HG03103 (cell line): ENCODE measurements at regions not wholly inside any gene's neighbourhood (a gene's known extent, or its start where the extent isn't known, plus 50 kb on each side); places are given as distances from the start of the nearest gene placed in this dataset.

Source experiments
- ATAC-seq: cut with Tn5 transposase; IDR thresholded peaks from one replicate; pipeline ENCODE4 v1.9.1; 2021; ENCODE audit warnings: low read depth; ENCODE audit not compliant: unreplicated experiment

DNA sequence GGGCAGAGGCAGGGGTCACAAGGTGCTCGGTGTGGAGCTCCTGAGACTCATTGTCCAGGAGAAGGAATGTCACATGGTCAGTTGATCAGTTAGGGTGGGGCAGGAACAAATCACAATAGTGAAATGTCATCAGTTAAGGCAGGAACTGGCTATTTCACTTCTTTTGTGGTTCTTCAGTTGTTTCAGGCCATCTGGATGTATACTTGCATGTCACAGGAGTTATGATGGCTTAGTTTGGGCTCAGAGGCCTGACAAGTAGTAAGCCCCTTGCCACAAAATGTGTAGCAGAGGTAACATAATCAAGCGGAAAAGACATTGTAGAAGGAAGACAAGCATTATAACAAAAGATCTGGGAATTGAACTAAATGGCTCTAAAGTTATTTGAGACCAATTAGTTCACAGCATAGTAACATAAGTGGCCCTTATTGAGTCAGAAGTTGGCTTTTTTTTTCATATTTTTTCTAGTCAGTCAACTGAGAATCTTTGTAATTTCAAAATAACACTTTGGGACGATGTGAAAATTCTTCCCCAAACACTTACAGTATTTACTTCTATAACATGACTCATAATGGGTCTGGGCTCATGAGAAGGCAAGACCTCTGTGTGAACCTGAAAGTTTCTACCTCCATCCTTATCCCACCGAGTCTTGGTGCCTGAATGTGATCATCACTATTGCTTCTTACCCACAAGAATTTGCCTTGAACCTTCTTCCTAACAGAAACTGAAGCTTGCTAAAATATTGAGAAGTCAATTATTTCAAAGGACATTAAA, 137.0 kb upstream of the DPT start:
- ATAC-seq = no peak

DNA sequence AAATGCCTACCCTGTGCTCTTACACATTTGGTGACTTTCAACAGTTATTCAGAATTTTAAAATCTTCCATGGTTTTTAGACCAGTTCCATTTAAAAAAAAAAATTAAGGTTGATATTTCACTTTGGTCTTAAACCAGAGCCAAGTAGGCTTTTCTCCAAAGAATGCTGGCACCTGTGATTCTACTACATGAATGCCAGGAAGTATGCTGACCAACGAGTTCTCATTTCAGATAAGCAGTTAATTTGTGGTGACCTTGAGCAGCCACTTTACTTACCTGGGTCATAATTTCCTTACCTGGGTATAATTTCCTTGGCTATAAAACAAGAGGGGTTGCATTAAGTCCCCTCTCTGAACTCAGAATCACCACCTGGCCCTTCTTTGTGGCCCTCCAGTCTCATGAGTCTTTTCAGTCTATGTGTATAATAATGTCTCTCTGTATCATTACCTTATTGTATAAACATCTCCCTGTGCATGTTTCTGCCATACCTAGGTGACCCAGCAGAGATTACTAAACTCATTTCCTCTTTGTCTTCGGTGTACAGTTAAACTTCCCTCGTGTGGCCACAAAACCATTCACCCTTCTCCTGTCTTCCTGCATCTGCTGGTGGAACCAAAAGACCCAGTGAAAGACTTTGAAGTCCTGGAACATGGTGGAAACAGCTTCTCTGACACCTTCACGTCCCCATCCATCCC, 139.1 kb upstream of the DPT start:
- ATAC-seq = no peak

DNA sequence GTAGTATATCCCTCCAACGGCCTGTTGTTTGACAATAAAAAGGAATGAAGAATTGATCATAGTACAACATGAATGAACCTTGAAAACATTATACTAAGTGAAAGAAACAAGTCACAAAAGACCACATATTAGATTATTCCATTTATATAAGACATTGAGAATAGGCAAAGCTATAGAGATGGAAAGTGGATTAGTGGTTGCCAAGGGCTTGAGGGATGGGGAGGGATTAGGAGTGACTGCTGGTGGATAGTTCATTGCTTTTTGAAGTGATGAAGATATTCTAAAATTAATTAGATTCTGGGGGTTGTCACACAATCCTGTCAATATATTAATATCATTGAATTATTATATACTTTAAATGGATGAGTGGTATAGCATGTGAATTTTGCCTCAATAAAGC, 142.5 kb upstream of the DPT start:
- ATAC-seq = no peak

DNA sequence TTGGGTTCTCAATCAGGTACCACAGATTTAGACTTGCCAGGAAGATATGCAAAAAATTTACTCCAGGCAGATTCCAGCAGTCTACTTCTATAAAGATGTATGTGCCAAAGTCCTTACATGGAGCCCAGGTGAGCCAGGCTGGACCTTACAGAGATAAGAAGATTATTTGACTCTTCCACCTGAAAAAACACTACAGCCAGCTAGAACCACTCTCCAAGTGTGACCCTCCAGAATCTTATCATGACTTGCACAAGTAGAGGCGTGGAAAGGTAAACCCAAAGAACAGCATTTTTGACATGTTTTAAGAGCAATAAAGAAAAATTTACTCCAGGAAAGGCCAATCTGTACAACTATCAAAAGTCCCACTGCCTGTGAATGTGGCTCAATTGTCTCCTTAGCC, 146.8 kb upstream of the DPT start:
- no peak for ATAC-seq

DNA sequence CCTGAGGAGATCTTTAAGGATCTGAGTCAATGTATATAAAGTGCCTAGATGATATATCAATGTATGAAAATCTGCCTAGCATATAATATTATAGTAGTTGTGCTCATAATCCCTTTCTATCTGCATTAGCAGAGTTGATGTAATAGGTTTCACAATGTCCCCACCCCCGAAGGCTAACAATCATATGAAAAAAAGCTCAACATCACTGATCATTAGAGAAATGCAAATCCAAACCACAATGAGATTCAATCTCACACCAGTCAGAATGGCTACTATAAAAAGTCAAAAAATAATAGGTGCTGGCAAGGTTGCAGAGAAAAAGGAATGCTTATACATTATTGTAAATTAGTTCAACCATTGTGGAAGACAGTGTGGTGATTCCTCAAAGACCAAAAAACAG, 147.8 kb upstream of the DPT start:
- no peak for ATAC-seq

DNA sequence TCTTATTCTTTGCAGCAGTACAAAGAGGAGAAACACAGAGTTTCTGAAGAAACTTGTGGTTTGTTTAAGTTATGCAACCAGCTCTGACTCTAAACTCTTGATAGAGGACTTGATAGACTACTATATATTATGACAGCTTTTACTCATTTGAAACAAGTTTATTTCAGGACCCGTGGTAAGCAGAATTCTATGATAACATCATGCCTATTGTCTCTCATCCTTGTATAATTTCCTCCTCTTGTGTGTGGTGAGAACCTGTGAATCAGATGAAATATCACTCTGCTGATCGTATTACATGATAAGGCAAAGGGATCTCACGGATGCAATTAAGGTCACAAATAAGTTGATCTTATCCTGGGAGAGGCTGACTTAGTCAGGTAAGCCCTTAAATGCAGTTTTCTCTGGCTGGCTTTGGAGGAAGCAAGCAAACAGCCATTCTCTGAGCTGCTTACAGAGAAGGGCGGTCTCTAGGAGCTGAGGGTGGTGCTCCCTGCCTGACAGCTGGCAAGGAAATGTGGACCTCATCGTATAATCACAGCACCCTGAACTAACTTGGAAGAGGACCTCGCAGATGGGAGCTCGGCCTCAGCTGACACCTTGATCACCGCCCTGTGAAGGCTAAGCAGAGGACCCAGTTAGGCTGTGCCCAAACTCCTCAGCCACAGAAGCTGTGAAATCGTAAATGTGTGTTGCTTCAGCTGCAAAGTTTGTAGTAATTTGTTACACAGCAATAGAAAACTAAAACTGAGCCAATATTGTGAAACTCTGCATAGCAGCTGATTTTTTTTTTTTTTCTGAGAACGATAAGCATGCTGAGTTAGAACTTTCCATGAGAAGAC, 151.1 kb upstream of the DPT start:
- no peak for ATAC-seq

DNA sequence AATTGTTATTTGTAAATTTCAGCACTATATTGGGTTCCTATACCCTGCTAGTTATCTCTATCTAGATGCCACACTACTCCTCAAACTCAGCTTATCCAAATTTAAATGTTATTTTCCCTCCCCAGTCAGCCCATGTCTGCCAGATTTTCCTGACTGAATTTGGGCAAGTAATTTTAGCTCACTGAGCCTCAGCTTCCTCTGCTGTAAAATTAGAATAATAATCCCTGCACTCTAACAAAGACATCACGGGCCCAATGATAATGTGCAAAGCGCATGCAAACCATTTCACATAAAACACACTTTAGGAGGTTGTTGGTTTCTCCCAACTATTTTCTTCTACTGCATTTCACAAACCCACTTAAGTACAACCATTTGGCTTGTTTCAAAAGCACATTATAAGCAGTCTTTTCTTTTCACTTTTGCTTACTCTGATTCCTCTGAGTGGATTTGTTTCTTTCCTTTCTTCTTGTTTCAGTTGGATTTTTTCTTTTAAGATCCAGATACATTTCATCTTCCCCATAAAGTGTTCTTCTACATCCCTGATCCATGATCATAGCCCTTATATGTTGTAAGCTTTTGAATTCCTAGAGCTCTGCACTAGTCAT, 152.8 kb upstream of the DPT start:
- no peak for ATAC-seq

DNA sequence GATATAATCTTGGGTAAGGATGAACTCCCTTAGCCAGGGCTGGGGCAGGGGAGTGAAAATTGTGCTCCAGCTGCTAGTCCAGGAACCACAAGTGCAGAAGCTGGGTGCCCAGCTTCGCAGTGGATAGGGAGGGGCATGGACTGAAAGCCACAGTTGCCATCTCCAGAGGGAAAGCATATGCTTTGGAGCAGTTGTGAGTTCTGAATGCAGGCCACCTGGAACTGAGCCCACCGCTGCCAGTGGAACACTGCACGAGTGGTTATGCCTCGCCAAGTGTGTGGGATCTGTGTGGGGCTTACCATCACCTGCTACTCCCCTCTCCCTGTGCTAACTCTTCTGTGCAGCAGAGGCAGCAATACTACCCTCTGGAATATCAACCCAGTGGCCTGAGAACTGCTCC, 158.4 kb upstream of the DPT start:
- ATAC-seq = no peak

DNA sequence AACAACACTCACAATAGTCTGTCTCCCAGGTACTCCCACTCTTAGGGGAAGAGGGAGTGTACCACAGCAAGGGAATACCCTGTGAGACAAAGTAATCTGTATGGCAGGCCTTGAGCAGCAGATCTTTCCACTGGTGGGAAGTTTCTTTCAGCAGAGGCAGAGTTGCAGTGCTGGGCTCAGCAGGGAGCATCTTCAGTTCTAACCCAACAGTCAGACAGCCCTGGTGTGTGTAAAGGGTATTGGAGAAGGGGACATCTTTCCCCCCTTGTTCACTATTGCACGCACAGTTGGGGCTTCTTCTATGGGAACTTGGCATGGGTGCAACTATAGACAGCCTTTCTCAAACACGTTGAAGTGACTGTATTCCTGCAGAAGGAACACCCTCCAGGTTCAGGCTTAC, 159.4 kb upstream of the DPT start:
- ATAC-seq = no peak

DNA sequence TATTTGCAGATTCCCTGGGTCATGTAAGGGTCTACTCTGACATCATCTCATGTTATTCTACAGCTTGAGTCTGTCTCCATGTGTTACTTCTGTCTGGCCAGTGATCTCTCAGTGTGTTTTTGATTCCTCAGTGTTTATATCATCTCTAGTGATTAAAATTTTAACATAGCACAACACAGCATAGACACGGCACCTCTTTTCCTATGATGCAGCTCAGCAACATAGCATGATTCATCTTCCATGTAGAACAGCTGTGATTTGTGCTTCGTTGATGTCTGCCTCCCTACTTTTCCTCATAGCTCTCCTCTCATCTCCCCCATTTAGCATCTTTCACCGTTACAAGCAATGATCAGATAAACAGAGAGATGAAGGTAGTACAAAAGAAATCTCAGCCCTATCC, 163.9 kb upstream of the DPT start:
- no peak for ATAC-seq

DNA sequence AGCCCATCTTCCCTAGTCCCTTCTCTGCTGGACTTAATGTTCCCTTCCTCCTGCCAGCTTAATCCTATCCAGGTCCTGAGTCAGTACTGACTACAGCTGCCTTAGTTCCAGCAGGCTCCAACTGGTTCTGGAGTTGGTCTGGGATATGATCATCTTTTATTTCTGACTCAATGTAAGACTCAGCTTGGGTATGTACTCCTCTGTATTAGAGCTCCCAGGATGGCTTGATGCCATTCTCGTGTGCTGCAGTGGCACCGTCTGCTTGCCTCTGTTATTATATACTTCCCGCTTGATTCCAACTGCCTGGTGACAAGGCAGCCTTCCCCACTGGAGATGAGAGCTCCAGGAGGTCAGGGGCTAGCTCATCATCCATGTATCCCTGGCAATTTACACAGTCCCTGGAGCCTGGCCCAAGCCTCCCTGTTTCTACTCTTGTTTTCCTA, 164.4 kb upstream of the DPT start:
- no peak for ATAC-seq

DNA sequence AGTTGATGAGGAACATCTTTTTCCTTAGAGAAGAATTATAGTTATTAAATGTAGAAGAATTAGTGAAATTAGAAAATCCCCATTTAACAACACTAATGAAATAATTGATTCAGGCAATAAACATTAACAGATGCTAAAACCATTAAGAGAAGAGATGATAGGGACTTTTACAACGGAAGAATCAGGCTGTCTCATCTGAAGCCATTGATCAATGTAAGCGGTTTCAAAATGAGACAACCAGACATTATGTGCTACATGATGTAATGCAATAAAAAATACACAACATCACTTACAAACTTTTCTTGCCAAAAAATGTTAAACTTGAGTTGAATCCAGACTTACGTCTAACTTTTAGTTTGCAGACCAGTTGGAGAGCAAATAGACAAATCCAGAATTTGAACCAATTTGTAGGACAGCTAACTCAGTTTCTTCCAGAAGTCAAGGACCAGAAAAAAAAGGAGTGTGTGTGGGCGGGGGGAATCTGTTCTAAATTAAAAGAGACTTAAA, 165.4 kb upstream of the DPT start:
- no peak for ATAC-seq

DNA sequence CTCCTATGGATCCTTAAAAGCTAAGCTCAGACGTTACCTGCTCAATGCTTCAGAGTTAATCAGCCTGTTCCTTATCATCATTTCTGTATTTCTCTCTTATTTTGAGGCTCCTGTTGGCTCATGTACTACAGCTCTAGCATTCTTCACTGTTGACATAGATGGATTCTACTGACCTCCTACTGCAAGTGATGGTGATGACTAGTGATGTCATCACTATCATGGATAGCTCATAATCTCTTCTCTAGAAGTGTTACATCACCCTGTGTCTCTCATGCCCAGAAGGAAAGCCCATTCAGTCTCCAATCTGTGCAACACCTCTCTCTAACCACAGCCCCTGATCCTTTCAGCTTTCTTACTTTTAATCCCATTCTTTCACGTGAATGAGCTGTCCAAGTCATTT, 168.2 kb upstream of the DPT start:
- ATAC-seq = no peak

DNA sequence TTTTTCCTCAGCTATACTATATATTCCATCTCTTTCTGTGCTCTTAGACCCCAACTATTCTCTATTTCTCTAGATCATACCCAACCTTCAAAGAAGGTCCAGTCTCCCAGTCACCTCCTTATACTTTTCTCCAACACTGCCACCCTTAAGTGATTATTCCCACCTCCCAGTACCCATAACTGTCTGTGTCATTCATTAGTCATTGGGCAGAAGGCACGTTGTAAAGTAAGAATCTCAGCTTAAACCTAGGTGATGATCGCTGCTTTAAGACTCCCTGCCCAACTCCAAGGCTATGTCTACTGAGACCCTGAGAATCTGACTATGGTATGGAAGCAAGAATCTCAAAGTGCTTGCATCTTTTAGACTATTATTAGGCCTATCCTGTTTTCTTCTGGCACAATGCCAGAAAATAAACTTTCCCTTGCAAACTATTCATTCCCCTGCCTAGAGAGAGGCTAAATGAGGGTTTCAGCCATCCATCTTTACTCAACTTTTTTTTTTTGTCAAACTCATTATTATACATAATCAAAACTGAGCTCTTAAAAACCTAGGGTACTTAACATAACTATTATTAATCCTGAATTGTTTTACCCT, 174.3 kb upstream of the DPT start:
- no peak for ATAC-seq

DNA sequence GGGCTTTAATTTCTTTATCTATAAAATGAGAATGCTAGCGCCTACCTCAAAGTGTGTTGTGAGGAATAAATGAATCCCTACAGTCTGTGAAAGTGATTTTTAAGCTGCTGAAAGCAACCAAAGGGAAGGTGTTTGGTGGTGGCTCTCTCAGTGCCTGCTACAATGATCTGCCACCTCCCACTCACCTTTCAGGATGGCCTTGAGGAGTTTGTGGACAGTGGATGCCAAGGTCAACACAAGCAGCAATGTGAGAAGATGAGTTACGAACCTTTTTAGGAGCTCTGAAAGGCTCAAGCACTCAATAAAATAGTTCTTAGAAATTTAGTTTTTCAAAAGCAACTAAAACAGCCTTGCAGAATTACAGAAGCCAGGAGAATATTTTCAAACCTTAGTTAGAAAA, 176.6 kb upstream of the DPT start:
- no peak for ATAC-seq

DNA sequence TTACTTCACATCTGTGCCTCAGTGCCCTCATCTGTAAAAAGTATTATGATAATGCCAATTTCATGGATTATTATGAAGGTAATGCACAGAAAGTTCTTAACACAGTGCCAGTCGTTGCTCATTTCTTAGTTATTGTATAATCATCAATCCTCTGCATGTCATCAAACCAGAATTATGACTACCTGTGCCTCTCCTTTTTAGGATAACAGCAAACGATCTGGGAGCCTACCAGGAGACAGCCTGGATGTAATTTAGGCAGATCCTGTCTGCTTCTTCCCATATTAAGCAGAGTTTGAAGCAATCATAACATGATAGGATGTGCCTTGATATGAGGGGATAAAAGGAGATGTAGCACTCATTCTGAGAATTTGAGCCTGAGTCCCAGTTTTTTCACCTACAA, 177.4 kb upstream of the DPT start:
- no peak for ATAC-seq

DNA sequence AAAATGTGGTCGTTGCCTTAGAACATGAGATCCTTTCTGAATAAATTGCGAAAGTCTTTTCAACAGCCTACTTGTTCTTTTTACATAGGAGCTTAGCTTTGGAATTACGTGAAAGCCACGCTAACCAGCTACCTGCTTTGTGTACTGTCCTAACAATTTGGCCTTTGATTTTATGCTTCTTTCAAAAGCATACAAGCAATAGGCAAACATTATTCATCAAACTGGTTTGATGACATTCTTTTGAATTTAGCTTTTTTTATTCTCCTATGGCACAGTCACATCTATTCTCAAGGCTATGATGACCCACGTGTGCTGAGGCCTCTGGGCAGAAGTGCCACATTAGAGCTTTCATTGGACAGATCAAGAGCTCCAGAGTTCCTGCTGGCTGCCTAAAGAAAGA, 178.0 kb upstream of the DPT start:
- ATAC-seq = no peak

DNA sequence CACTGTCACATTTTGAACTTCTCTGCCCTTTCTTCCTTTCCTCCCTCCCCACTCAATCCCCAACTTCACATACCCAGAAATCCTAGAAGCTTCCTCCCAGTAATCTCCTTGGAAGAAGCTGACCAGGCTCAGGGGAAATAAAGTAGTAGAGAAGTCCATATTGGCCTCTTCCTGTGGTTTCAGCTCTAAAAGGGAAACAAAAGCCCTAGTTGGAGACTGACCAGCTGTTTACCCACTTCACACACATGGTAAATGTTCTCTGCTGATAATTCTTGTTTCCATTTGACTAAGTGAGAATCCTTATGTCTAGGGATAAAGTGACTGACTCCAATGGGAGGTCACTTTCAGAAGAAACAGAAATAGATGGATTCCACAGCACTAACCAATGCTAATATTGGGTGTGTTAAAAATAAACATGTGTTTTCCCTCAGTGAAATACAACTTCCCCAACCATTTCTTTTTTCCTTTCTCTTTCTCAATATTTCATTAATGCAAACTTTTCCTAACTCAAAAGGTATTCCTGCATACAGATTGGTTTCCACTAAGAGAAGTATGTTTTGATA, 178.9 kb upstream of the DPT start:
- ATAC-seq = no peak

DNA sequence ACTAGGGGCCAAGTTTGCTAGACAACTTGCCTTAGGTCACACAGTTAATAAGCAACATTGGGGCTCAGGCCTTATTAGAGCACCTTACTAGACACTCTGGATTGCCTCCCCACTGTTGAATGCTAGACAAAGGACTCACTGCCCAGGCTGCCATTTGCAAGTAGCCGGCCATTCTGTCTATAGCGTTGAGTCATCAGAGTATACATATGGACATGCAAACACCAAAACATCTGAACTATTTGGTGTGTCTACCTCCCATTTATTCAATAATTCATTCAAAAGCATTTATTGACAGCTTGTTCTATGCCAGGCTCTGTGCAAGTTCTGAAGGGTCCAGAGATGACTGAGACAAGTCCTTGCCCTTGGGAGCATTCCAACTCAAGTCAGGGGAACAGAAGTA, 181.4 kb upstream of the DPT start:
- ATAC-seq = no peak

DNA sequence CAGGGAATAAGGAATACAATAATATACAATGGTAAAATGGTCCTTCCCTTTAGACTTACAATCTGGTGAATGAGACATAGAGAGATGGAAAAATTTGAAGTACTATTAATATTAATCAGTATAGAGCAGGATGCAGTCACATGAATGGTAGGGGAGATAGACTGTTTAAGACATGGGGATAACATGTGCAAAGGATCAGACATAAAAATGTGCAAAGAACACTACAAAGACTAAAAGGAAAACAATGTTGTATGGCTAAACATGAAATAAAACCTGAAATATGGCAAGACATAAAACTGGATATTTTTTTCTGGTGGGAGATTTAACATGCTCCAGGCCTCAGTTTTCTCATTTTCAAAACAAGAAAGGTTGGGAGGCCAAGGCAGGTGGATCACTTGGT, 182.4 kb upstream of the DPT start:
- no peak for ATAC-seq
